Activated T-cell treated with anti-CD3 and anti-CD28 coated beads, Interleukin-2, amount 50 U/mL, for 4 hours (primary cell): ENCODE measurements at regions not wholly inside any gene's neighbourhood (a gene's known extent, or its start where the extent isn't known, plus 50 kb on each side); places are given as distances from the start of the nearest gene placed in this dataset.
"Not testable (repeated sequence)": the region's sequence is repeated elsewhere in the genome, so short reads cannot be mapped to it uniquely, and the experiment has no call there.

Experiments
- ATAC-seq, 2 donors: fragments of 200-7000 bp; cut with Tn5 transposase; one replicate each; pipeline ENCODE4 v1.10.0; 2021
- DNase-seq: peaks from one replicate; pipeline ENCODE4 v3.0.0-alpha.2; 2020
- H3K27me3 Mint-ChIP-seq: one replicate; pipeline ENCODE4 v1.8.0; 2021; ENCODE audit warnings: low read depth, mixed read lengths
- H3K36me3 Mint-ChIP-seq: one replicate; pipeline ENCODE4 v1.8.0; 2022; ENCODE audit warnings: mixed read lengths; ENCODE audit not compliant: insufficient read depth
- H3K4me1 Mint-ChIP-seq: one replicate; pipeline ENCODE4 v1.8.0; 2021; ENCODE audit warnings: low read depth, mixed read lengths
- H3K4me3 Mint-ChIP-seq: one replicate; pipeline ENCODE4 v1.8.0; 2021; ENCODE audit warnings: mild to moderate bottlenecking, moderate library complexity, mixed read lengths
- H3K9me3 Mint-ChIP-seq: one replicate; pipeline ENCODE4 v1.8.0; 2021; ENCODE audit warnings: mixed read lengths

- ATAC-seq (no peak), DNase-seq (no peak)
- H3K27me3 Mint-ChIP-seq: peaks cover 2% of the 10 kb centered on the region
- H3K36me3 Mint-ChIP-seq: no peaks in the 10 kb centered on the region
- H3K4me1 Mint-ChIP-seq: peaks cover 2% of the 10 kb centered on the region
- no peak overlapping the region for H3K4me3 Mint-ChIP-seq
- peaks cover 14% of the 10 kb centered on the region for H3K9me3 Mint-ChIP-seq
These were observed 55.6 kb upstream of the ABCD3 start for GRCh38 chr1:94362466-94363058.

GRCh38 chr1:94358630-94359599 is 59.3 kb upstream of the ABCD3 start:
- no peak for ATAC-seq
- no peak for DNase-seq
- Mint-ChIP-seq H3K27me3 (peaks cover 3% of the 10 kb centered on the region), H3K9me3 (peaks cover 14% of the 10 kb centered on the region), H3K4me3 (no peak overlapping the region), H3K36me3 (no peaks in the 10 kb centered on the region), H3K4me1 (peaks cover 2% of the 10 kb centered on the region)

GRCh38 chr1:94357661-94358060 is 60.5 kb upstream of the ABCD3 start:
- DNase-seq: no peak
- Mint-ChIP-seq H3K4me1 (peaks cover 2% of the 10 kb centered on the region), H3K27me3 (peaks cover 8% of the 10 kb centered on the region), H3K9me3 (peaks cover 5% of the 10 kb centered on the region), H3K36me3 (no peaks in the 10 kb centered on the region), H3K4me3 (no peak overlapping the region)
- no peak for ATAC-seq

GRCh38 chr1:94355485-94355980 is 62.7 kb upstream of the ABCD3 start:
- peaks cover 2% of the 10 kb centered on the region for H3K4me1 Mint-ChIP-seq
- H3K9me3 Mint-ChIP-seq: no peaks in the 10 kb centered on the region
- DNase-seq: no peak
- no peak for ATAC-seq
- peaks cover 10% of the 10 kb centered on the region for H3K27me3 Mint-ChIP-seq
- no peaks in the 10 kb centered on the region for H3K36me3 Mint-ChIP-seq
- H3K4me3 Mint-ChIP-seq: no peak overlapping the region

- Mint-ChIP-seq H3K27me3 (peaks cover 14% of the 10 kb centered on the region), H3K36me3 (no peaks in the 10 kb centered on the region), H3K9me3 (no peaks in the 10 kb centered on the region), H3K4me1 (no peaks in the 10 kb centered on the region), H3K4me3 (no peak overlapping the region)
- no peak for ATAC-seq
- no peak for DNase-seq
These were observed 66.7 kb upstream of the ABCD3 start for GRCh38 chr1:94351481-94351880.

- Mint-ChIP-seq H3K36me3 (no peaks in the 10 kb centered on the region), H3K4me1 (no peaks in the 10 kb centered on the region), H3K9me3 (no peaks in the 10 kb centered on the region), H3K4me3 (no peak overlapping the region), H3K27me3 (peaks cover 12% of the 10 kb centered on the region)
- DNase-seq: no peak
- ATAC-seq: no peak
These were observed 67.8 kb upstream of the ABCD3 start for GRCh38 chr1:94350350-94350924.

GRCh38 chr1:94349853-94350252 is 68.3 kb upstream of the ABCD3 start:
- Mint-ChIP-seq H3K4me3 (no peak overlapping the region), H3K36me3 (no peaks in the 10 kb centered on the region), H3K27me3 (peaks cover 11% of the 10 kb centered on the region), H3K4me1 (no peaks in the 10 kb centered on the region), H3K9me3 (no peaks in the 10 kb centered on the region)
- ATAC-seq (no peak), DNase-seq (no peak)

- not testable (repeated sequence) for ATAC-seq, H3K4me3 Mint-ChIP-seq, H3K27me3 Mint-ChIP-seq, DNase-seq, H3K4me1 Mint-ChIP-seq, H3K9me3 Mint-ChIP-seq, H3K36me3 Mint-ChIP-seq
These were observed 69.8 kb upstream of the ABCD3 start for GRCh38 chr1:94348386-94348785.

- Mint-ChIP-seq H3K4me1 (no peaks in the 10 kb centered on the region), H3K36me3 (no peaks in the 10 kb centered on the region), H3K4me3 (no peak overlapping the region), H3K27me3 (peaks cover 5% of the 10 kb centered on the region), H3K9me3 (no peaks in the 10 kb centered on the region)
- DNase-seq (no peak), ATAC-seq (no peak)
These were observed 73.0 kb upstream of the ABCD3 start for GRCh38 chr1:94345148-94345721.

- no peak for ATAC-seq
These were observed 75.8 kb upstream of the ABCD3 start for GRCh38 chr1:94342416-94342815.

GRCh38 chr1:94339206-94339927 is 78.8 kb upstream of the ABCD3 start:
- Mint-ChIP-seq H3K9me3 (no peaks in the 10 kb centered on the region), H3K27me3 (peaks cover 8% of the 10 kb centered on the region), H3K36me3 (no peaks in the 10 kb centered on the region), H3K4me3 (no peak overlapping the region), H3K4me1 (no peaks in the 10 kb centered on the region)
- ATAC-seq (no peak), DNase-seq (no peak)

More at GRCh38 chr1:94342416-94342815, 75.8 kb upstream of the ABCD3 start:
- Mint-ChIP-seq H3K9me3 (no peaks in the 10 kb centered on the region), H3K4me1 (no peaks in the 10 kb centered on the region), H3K36me3 (no peaks in the 10 kb centered on the region), H3K4me3 (no peak overlapping the region), H3K27me3 (peaks cover 3% of the 10 kb centered on the region)
- no peak for DNase-seq

GRCh38 chr1:94336991-94337390 is 81.2 kb upstream of the ABCD3 start:
- Mint-ChIP-seq H3K36me3 (no peaks in the 10 kb centered on the region), H3K4me3 (no peak overlapping the region), H3K4me1 (no peaks in the 10 kb centered on the region), H3K9me3 (no peaks in the 10 kb centered on the region), H3K27me3 (peaks cover 9% of the 10 kb centered on the region)
- ATAC-seq: peak in 1 of 2 donors; percentile 27
- no peak for DNase-seq

GRCh38 chr1:94335950-94336349 is 82.2 kb upstream of the ABCD3 start:
- no peak for ATAC-seq
- no peak overlapping the region for H3K4me3 Mint-ChIP-seq
- no peaks in the 10 kb centered on the region for H3K9me3 Mint-ChIP-seq
- no peak for DNase-seq
- H3K4me1 Mint-ChIP-seq: no peaks in the 10 kb centered on the region
- peaks cover 12% of the 10 kb centered on the region for H3K27me3 Mint-ChIP-seq
- no peaks in the 10 kb centered on the region for H3K36me3 Mint-ChIP-seq

- DNase-seq: no peak
- ATAC-seq: no peak
- H3K4me3 Mint-ChIP-seq: no peak overlapping the region
- H3K9me3 Mint-ChIP-seq: no peaks in the 10 kb centered on the region
- peaks cover 16% of the 10 kb centered on the region for H3K27me3 Mint-ChIP-seq
- H3K4me1 Mint-ChIP-seq: no peaks in the 10 kb centered on the region
- no peaks in the 10 kb centered on the region for H3K36me3 Mint-ChIP-seq
These were observed 82.7 kb upstream of the ABCD3 start for GRCh38 chr1:94335447-94335846.
